T-helper 22 cell (primary cell): ENCODE measurements at regions not wholly inside any gene's neighbourhood (a gene's known extent, or its start where the extent isn't known, plus 50 kb on each side); places are given as distances from the start of the nearest gene placed in this dataset.

Source experiments
- DNase-seq: peaks from one replicate; pipeline ENCODE4 v3.0.0-alpha.2; 2020; ENCODE audit warnings: low read depth

DNA sequence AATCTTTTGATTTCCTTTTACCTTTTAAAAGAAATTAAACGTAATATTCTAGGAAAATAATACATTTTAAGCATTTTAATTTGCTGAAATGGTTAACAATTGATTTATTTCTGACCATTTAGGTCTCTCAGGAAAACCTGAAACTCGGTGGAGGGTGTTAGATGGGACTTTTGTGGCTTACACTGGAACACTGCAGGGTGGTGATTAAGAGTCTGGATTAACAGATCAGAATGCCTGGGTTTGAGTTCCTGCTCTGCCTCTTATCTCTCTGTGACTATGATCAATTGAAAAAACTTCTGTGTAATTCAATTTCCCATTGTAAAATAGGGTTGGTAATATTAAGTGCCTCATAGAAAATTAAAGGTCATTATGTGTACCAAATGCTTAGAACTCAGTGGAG is 168.7 kb downstream of the UBE2E3 start:
- no peak for DNase-seq

DNA sequence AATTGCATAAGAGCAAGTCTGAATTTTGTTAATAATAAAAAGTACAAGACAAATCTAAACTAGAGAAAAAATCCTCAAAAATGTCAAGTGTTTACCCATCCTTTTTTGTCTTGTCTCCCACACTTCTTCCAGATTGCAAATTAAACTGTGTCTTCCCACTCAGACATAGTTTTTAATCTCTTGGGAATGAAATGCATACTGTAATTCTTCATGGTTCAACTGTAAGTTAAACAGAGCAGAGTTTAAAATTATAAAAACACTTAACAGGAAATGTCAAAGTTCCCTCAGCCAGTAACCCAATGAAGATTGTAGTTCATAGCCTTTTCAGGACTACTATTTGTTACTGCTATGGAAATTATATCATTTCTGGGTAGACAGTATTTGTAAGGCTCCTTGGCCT is 171.8 kb downstream of the UBE2E3 start:
- no peak for DNase-seq

DNA sequence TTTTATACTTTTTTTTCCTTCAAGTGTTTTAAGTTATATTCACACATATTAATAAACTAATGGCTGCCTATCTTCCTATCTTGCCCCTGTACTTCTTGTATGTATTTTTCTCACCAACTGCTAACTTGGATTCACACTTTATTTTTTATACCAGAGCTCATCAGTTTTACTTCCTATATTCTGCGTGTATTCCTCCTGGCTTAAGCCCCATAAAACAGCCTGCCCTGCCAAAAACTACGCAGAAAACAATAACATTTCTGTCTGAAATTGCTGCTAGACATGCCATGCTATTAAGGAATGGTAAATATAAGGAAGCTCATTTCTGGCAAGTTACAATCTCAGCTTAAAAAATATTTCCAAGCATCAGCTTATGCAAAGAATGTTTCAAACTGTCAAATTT is 172.3 kb downstream of the UBE2E3 start:
- DNase-seq = no peak

DNA sequence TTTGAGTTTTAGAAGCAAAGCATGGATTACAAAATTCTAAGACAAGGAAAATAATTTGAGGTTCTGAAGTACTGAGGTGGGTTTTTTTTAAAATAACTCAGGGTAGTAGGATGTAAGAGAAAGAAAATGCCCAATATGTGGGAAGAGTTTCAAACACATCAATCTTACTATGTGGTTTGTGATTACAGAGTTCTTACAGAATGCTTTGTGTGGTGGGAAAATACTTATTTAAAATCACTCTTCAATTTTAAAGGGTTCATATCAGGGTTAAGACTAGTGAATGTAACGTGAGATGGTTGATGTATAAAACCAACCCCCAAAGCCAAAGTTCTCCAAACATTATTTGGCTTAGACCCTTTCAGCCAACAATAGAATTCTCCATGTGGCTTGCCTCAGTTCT is 173.5 kb downstream of the UBE2E3 start:
- no peak for DNase-seq

DNA sequence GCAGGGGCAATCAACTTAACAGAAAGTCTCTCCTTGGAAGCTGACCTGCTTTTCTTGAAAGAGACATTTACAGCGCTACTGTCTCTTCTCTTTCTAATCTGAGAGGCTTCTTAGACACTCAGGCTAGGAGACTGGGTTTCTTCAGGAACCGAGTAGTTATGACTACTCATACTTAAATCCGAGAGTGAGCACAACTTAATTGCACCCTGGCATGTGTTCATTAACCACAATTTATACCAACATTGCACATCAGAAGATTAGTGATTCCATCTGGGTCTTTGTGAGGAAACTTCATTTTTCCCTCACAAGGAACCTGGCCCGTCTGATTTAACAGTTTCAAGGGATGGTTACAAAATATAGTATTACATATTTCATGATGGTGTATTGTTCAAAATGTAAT is 176.9 kb downstream of the UBE2E3 start:
- no peak for DNase-seq

DNA sequence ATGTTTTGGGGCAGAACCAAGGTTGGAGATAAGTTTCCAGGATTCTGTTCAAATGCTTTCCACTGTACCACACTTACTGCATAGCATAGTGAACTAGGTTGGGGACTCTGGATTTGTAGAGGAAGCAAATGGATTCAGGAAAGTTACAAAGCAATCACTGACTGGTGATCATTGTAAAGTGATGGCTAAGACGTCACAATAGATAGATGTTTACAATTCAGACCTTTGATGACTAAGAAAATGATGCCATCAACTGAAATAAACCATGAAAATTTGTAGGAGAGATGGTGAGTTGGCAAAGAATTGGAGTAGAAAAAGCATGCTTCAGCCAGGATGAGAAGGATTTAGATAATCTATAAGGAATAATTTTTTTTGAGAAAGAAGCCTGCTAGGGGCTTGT is 178.0 kb downstream of the UBE2E3 start:
- no peak for DNase-seq

DNA sequence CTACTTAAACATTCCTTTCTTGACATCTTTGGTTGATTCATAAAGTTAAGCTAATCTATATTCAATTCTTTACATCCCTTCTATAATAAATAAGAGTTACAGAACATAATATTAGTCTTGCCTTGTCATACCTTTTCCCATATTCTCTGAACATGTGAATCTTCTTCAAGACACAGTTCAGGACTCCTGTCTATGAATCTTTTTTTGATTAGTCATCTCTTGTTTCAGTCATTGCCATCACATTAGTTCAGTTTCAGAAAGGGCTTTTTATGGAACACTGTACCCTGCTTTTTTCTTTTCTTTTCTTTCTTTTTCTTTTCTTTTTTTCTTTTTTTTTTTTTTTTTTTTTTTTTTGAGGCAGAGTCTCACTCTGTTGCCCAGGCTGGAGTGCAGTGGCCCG is 181.2 kb downstream of the UBE2E3 start:
- no peak for DNase-seq

DNA sequence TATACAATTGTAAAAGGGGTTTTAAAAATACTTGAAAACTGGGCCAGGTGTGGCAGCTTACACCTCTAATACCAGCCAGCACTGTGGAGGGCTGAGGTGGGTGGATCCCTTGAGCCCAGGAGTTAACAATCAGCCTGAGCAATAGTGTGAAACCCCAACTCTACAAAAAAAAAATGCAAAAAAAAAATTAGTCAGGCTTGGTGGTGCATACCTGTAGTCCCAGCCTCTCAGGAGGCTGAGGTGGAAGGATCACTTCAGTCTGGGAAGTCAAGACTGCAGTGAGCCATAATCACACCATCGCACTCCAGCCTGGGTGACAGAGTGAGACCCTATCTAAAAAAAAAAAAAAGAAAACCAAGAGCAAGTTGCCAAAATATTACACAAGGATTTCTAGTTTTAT is 182.7 kb downstream of the UBE2E3 start:
- no peak for DNase-seq

DNA sequence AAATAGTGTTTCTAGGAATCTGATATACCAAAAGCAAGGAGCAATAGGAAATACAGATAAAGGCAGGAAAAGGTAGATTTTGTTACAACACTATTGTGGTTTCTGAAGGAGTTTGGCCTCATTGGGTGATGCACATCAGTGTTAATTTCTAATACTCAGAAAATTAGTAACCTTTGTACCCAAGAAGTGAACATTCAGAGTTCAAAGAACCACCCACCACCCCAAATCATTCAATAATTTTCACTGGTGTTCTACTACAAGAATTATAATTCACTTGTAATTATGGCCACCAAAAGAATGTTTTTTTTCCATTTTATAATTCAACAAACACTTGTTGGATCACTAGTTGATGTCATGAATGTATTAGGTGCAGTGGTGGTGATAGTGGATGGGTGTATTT is 183.3 kb downstream of the UBE2E3 start:
- DNase-seq = no peak

DNA sequence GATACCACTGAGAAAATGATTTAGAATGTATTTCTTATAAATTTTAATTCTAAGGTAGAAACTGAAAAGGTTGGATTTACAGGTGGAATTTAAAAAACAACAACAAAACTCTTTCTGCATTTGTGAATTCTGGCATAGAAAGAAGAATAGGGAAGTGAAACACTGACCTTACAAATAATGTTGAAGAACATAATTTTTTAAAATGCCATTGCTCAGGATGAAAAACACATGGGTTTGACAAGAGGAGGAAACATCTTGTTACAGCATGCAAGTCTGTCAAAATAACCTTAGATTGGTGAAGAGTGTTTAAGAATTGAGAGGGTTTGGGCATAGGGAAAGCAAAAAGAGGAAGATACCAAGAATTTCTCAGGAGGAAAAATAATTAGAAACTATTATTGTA is 184.3 kb downstream of the UBE2E3 start:
- DNase-seq = no peak

DNA sequence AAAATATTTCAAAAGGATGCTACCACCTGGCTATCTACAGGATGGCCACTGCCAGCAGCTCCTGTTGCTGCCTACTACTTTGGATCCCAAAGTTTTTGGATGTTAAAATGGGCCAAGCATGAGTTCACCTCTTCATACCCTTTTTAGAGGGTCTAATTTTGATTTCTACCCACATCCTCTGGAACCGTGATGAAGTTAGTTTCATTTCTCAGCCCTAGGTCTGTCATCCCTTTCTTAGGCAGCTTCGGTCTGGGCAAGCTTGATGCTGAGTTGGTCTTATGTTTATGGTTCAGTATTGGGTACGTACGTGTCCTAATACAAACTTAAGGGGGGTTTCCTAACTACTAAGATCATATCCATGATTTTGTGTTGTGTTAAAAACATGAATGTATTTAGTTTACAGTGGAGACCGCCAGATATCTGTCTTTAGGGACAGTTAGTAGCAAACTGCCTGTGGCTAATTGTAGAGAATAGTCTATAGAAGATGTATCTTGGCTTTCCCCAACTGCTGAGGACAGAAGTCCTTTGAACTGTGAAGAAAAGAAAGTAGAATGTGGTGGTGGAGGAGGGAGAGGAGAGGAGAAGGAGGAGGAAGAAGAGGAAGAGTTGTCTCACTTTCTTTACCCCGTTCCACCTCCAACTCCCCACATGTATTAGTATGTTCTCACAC is 184.9 kb downstream of the UBE2E3 start:
- no peak for DNase-seq

DNA sequence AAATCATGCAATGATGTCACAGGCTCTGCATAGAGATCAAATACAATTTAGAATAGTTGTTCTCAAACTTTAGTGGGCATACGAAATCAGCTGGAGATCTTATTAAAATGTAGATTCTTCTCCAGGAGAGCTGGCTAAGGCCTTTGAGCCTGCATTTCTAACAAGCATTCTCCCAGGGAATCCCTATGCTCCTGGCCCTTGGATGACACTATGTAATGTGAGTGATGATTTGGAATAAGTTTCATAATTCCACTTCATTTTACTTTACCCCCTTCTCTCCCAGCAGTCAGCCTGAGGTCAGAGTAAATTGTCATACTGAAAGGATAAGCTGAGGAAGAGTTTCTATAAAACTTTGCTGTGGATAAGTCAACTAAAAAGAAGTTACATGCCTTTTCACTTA is 189.1 kb downstream of the UBE2E3 start:
- no peak for DNase-seq

DNA sequence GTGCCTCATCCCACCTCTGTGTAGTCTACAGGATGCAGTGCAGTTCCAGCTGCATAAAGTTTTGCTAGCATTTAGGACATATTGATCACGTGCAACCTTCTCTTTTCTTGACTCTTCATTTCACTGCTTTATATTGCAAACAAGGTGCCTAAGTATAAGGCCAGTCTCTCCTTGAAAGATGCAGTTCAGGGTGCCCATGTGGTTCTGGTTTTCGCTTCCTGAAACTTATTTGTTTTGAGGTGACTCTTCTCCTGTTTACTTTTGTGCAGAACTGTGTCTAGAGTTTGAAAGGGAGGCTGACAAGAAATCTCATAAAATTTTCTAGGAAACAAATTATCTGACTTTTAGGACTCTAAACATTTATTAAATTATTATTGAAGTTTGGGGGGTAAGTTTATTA is 189.9 kb downstream of the UBE2E3 start:
- DNase-seq = no peak

DNA sequence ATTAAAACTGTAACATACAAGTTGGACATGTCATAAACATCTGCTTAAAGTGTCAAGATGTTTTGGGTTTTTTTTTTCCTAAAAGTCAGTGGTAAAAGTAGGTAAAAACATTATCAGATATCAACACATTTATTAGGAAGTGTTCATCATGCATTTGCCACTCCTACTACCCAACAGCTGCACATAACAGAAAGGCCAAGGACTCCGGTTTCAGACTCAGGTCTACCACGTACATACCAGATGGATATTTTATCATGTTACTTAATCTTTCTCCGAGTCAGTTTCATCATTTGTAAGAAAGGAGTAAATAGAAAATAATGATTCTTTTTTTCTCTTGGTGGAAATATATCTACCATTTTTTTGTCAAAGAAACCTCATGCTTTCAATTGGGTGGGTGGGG is 192.3 kb downstream of the UBE2E3 start:
- no peak for DNase-seq

DNA sequence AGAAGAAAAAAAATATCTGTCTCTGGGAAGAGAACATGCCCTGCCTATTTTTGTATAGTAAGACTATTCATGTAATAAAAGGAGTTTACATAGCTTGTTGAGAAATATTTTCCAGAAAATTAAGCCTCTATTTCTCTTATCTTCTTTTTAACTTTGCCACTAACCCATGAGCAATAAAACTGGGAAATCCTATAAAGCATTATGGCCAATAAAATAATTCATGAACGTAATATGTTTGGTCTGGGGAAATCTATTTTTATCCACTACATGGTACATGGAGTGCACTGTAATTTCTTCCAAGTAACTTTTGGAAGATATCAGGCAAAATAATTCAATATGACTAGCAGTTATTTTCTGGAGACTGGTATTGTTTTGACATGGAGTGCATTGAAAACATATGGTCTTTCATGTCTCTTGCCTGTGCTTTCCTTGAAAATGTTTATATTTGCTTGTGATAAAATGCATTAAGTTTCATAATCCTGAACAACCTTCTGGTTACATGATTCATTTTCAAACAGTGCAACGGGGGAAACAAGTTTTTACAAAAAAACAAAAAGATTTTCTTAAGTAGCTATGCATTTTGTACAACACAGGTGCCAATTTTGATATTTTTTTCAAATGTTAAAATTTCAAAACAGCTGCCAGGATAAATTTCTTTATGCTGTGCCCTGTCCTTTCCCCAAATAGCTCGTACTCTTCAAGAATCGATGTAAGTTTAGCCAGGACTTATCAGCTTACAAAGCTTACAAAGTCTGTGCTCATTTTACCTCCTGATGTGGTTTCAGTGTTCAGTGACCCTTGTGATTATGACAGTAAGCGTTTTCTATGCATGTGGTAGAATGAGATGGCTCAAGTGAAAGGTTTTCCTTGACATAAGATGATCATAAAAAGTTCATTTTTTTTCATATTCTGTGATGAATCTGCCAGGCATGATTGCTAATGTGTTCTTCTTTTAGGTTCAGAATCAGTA is 194.5 kb downstream of the UBE2E3 start:
- no peak for DNase-seq

DNA sequence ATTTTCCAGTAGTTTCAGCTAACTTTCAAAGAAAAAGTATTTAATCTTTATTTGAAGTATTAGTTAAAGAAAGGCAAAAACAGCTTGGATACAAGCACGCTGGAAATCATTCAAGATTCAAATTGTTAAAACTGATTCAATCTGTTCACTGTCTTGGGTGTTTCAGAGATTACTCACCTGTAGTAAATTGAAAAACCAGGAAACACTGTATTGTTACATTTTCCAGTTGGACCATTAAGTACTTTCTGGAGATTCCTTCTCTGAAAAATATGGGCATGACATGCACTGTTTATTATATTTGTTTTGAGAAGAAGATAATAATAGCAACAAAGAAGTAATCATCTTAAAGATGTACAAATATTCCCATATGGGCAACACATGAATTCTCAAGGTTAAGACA is 196.1 kb downstream of the UBE2E3 start:
- no peak for DNase-seq

DNA sequence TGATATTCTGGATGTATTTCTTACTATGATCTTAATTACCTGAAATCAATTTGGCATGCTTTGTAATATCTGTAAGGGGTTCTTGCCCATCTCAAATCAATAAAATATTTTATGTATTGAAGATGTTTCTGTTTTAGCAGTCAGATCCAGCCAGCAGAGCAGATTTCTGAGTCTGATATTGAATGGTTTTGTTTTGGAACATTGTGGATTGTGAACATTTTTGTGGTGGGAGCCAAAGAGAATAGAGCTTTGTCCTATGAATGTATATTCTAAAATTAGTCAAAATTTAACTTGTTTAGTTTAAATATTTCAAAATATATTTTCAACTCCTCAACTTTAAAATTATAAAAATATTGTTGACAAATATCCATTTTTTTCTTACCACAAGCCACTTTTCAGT is 197.0 kb downstream of the UBE2E3 start:
- DNase-seq = no peak

DNA sequence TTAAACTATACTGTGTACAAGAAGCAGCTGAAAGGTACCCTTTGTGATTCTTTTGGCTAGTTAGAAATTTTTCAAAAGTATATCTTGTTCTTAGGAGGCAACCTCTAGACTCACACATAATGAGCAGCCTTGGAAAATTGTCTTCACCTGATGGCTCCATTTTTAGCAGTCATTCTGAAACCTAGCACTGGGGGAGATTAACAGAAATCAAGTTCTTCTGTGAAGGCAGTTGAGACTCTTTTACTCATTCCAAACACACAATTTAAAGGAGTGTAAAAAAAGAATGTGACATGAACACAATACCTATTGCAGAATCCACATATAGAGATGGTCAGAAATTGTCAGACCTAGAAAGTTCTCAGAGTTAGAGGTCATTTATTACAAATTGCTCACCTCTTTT is 197.7 kb downstream of the UBE2E3 start:
- no peak for DNase-seq

DNA sequence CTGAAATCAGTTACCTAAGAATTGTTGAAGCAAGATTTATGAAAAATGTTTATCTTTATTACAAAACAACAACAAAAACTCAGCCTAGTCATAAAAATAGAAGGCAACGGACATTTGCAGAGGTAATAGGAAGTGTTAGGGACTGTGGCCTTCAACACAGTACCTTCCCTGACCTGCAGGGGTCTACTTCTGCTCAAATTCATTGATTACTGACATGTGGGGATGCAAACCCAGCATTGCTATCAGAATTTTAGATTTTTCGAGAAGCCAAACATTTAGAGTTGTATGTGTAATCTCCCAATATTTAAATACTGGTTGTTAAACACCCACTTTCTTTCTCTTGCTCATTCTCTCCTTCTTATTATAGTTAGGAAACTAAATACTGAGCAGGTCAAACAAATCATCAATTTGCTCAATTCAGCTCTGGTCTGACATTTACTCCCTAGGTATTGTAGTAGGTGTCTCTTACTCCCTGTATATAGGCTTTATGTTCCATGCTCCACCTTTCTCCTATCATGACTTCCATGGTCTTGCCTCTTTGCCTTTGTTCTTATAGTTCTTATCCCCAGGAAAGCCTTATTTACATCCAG is 198.5 kb downstream of the UBE2E3 start:
- DNase-seq = no peak

DNA sequence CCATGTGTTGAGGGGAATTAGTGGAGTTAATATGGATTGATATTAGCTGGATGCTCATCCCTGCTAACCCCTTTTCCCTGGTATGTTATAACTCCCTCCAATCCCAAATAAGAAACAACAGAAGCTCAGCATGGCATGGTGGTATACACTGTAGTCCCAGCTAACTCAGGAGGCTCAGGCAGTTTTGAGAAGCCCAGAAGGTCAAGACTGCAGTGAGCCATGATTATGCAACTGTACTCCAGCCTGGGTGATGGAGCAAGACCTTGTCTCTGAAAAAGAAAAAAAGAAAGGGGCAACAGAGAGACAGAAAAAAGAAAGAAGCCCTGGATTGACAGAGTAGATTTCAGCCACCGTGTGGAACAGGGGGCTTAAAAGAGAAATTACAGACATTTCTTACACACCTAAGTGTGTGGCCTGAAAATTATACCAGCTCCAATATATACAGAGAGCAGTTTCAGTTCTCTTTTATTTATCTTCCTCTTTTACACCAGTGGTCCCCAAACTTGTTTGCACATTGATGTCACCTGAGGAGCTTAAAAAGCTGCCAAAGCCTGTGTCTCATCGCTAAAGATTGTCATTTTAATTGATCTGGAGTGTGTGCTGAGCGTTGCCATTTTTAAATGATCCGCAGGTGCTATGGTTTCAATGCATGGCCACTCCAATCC is 203.6 kb downstream of the UBE2E3 start:
- DNase-seq = no peak

DNA sequence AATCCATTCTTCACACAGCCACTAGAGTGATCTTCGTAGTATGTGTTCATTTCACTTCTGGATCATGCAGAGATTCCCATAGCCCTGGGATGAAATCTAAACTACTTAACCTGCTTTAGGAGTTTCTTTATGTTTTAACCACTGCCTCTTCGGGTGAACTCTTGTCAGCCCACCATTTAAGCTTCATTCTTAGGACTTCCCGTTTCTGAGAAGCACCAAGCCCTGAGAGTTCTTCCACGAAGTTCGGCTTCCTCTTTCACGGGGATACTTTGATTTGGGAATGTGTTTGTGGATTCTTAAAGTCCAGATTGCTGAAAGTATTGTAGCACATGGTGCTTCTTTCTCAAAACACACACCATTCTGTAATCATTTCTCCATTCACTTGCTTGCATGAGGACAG is 205.0 kb downstream of the UBE2E3 start:
- no peak for DNase-seq

DNA sequence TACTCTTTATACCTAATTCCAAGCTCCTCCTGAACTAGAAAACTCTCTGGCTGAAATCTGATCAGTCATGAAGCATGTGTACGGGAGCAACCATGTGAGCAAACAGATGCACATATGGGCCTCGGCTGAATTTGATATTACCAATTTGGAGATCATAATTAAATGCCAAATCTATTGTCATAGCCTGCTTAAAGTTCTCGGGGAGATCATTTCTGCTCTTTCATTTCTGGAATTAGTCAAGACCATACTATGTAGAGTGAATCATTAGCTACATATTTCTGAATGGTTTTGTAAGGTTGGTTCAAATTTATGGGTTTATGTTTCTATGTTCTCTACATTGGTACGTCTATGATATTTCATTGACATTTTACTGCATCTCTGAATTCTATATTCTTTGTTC is 205.5 kb downstream of the UBE2E3 start:
- DNase-seq = no peak

DNA sequence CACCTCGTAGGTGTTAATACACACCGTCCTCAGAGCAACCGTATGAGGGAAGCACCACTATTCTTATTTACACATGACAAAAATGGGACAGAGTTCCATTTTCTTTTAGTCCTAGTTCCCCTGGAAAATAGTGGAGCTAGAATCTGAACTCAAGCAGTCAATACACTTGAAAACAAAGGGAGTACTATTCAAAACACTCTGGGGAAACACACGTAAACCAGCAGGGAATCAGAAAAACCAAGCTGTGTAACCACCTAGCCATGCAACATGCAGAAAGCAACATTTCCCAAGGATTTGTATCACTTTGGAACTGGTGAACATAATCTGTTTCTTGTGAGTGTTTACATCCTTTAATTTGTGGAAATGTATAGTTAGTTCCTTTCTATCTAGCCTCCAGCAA is 208.2 kb downstream of the UBE2E3 start:
- DNase-seq = no peak
